NB4 (cell line): ENCODE measurements at regions not wholly inside any gene's neighbourhood (a gene's known extent, or its start where the extent isn't known, plus 50 kb on each side); places are given as distances from the start of the nearest gene placed in this dataset.

ENCODE experiments used
- CTCF ChIP-seq: IDR thresholded peaks from one replicate; pipeline ENCODE4 v1.5.1; 2012; ENCODE audit warnings: low read depth, low read length
- MAX ChIP-seq: IDR thresholded peaks from 2 replicates; pipeline ENCODE4 v1.6.1; 2011; ENCODE audit warnings: low read depth, low read length
- POLR2A ChIP-seq: IDR thresholded peaks from 2 replicates; pipeline ENCODE4 v1.6.1; 2011; ENCODE audit warnings: mild to moderate bottlenecking; ENCODE audit not compliant: insufficient read length; ENCODE audit errors: extremely low read depth

- TF ChIP-seq CTCF (no peak), MAX (no peak), POLR2A (no peak)
Measured at GRCh38 chr15:87365186-87365585, 891.4 kb downstream of the NTRK3 start.
